ENCODE measurements at regions not wholly inside any gene's neighbourhood (a gene's known extent, or its start where the extent isn't known, plus 50 kb on each side); places are given as distances from the start of the nearest gene placed in this dataset.

DNA sequence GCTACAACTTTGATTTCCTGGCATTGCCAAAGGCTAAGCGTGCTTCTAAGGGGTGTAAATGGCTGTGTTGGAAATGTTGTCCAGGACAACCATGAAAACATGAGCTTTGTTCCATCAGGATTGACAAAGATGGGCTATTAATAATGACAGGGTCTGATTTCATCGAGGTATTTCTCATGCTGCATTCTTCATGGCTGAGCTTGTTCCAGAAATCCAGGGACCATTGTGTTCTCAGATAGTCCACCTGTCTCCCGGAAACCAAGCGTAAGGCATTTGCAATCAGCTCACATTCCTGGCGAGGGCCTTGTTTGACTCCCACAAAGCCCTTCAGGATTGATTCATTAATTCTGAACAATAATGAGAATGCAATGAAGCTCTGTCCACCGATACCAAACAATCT, 111.3 kb downstream of the CD47 start:
- Histone ChIP-seq H3K9me3 (ENCODE audit: control insufficient read depth in 1 of 2, low read length in 2 of 2) (no peaks in the 10 kb centered on the region), H3K4me1 (ENCODE audit: control insufficient read depth in 1 of 2, insufficient read depth in 2 of 2, low read length in 2 of 2) (peaks cover 6 to 10% of the 10 kb centered on the region in 2 donors), H3K4me3 (ENCODE audit: low read depth in 1 of 2, low read length in 2 of 2) (no peak overlapping the region), H3K27me3 (ENCODE audit: low read depth, low read length) (no peaks in the 10 kb centered on the region), H3K27ac (ENCODE audit: low read length) (no peak overlapping the region), H3K36me3 (ENCODE audit: control insufficient read depth in 1 of 2, insufficient read depth in 2 of 2, low read length in 2 of 2) (no peaks in the 10 kb centered on the region)

DNA sequence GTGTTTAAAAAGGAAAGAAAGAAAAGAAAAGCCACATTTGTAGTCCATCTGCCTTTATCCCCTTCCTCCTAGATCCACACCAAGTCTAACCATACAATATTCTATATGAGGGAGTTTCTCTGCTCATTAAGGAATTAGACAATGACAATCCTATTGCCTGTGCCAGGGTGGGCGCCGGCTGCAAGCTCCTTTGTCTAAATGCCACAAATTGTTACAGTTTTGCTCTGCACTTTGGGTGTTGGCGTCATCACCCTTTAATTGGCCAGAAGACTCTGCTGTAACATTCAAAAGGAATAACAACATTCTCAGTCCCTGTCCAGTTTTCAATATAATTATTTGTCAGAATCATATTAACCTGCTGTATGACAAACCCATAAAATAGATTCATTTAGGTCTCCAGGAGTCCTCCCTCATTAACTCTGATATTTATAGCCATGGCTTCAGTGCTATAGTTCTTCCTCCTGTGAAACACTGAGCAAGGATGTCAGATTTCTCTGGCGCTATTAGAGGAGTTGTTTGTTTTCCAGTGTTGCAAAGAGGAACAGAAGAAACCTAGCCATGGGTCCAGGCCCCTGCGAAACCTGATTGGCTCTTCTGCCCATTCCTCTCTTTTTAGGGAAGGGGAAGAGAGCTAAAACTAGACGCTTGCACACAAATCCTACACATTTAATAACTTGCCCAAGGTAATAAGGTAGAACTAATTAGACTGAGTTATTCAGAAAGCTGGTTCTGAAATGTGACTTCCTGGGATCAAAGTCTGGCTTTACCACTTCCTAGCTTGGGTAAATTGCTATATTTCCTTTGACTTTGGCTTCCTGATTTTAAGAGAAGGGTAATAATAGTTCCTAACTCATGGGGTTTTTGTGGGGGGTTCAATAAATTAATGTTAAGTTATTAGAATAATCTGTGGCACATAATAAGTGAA, 112.4 kb downstream of the CD47 start:
- Histone ChIP-seq H3K27ac (ENCODE audit: low read length) (no peak overlapping the region), H3K36me3 (ENCODE audit: control insufficient read depth in 1 of 2, insufficient read depth in 2 of 2, low read length in 2 of 2) (no peaks in the 10 kb centered on the region), H3K4me1 (ENCODE audit: control insufficient read depth in 1 of 2, insufficient read depth in 2 of 2, low read length in 2 of 2) (peaks cover 6 to 10% of the 10 kb centered on the region in 2 donors), H3K9me3 (ENCODE audit: control insufficient read depth in 1 of 2, low read length in 2 of 2) (no peaks in the 10 kb centered on the region), H3K27me3 (ENCODE audit: low read depth, low read length) (no peaks in the 10 kb centered on the region), H3K4me3 (ENCODE audit: low read depth in 1 of 2, low read length in 2 of 2) (no peak overlapping the region)

DNA sequence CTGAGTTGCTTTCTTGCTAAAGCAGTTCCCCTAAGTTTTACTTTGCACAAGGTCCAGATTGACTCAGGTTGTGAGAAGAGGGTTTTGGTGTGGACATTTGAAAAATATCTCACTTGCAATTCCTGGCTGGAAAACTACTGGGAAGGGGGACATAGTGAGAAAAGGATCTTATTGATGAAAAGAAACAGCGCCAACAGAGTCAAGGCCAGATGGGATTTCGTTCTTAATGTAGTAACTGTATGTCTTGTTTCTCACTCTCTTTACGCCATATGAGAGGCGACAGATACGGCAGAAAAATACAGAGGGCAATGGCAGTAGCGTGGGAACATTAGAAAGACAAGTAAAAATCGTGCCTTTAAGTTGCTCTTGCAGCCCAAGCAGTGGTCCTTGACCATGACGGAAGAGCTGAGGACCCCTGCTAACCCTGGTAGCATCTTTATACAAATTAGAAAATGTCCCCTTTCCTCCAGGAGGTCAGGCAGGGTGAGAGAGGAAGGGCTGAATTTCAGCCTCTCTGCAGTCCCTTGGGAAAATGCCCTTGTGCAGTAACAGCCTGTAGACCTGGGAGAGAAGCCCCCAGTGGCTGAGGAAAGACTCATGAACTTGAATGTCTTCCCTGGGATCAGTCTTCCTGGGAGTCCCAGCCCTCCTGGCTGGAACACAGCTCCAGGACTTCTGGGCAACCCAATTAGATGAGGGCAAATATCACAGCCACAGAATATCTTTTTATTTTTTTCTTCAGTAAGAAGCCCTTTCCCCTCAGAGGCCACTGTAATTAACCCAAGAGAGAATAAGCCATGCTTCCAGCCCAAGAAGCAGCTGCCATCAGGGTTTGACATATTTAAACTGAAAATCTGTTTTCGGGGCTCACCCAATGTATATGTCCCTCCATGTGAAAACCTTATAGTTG, 113.4 kb downstream of the CD47 start:
- H3K4me1 ChIP-seq (ENCODE audit: control insufficient read depth in 1 of 2, insufficient read depth in 2 of 2, low read length in 2 of 2), result peaks cover 6 to 10% of the 10 kb centered on the region in 2 donors
- no peaks in the 10 kb centered on the region for H3K36me3 ChIP-seq (ENCODE audit: control insufficient read depth in 1 of 2, insufficient read depth in 2 of 2, low read length in 2 of 2)
- H3K27ac ChIP-seq (ENCODE audit: low read length), result no peak overlapping the region
- H3K27me3 ChIP-seq (ENCODE audit: low read depth, low read length), result no peaks in the 10 kb centered on the region
- no peak overlapping the region for H3K4me3 ChIP-seq (ENCODE audit: low read depth in 1 of 2, low read length in 2 of 2)
- H3K9me3 ChIP-seq (ENCODE audit: control insufficient read depth in 1 of 2, low read length in 2 of 2), result no peaks in the 10 kb centered on the region

DNA sequence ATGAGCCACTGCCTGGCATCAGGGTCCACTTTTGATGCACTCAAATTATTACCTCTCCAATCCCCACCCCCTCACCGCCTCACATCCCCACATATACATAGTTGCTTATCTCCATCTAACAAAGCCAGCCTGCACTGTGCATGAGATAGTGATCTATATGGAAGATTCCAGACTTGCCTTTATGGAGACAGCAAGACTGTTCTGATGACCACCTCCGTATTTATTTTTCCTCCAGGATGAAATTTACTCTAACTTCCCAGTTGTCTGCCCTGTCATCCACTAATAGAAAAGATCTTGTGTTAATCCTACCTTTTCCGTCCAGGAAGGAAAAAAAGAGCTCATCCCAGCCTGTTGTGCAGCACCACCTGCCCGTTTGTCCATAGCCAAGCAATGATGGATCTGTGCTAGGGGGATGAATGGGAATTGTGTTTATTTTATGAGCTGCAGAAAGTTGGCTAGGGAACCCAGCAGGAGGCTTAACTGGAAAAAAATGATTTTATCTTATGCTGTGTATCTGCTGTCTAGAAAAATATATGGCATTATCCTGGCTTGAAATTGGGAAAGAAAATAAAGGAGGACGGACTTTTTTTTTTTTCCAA, 114.5 kb downstream of the CD47 start:
- Histone ChIP-seq H3K9me3 (ENCODE audit: control insufficient read depth in 1 of 2, low read length in 2 of 2) (no peaks in the 10 kb centered on the region), H3K36me3 (ENCODE audit: control insufficient read depth in 1 of 2, insufficient read depth in 2 of 2, low read length in 2 of 2) (no peaks in the 10 kb centered on the region), H3K4me3 (ENCODE audit: low read depth in 1 of 2, low read length in 2 of 2) (no peak overlapping the region), H3K27me3 (ENCODE audit: low read depth, low read length) (no peaks in the 10 kb centered on the region), H3K4me1 (ENCODE audit: control insufficient read depth in 1 of 2, insufficient read depth in 2 of 2, low read length in 2 of 2) (peaks cover 0 to 10% of the 10 kb centered on the region in 2 donors), H3K27ac (ENCODE audit: low read length) (no peak overlapping the region)

DNA sequence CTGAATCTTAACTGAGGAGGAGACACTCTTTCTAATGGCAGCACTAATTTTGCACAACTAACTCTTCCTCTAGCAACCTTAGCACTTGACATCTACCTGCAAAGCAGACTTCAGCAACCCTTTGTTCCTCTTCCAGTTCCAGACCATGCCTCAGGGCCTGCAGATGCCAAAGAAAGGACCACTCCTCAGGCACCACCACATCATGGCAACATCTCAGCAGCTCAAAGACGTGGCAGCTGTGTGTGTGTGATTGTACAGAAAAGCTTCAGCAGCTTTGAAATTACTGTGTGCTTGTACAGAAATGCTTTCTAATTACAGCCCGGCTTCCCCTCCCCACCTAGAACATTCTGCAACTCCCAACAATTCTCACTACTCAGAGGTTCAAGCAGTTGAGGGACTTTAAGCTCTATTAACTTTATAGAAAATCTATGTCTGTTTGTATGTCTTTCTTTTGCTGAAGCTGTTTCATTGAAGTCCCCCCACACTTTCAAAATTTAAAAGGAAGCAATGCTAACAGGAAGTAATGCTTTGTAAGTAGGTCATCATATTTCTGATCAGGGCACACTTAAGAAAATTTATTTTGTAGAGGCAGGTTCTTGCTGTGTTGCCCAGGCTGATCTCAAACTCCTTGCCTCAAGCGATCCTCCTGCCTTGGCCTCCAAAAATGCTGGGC, 115.2 kb downstream of the CD47 start:
- H3K9me3 ChIP-seq (ENCODE audit: control insufficient read depth in 1 of 2, low read length in 2 of 2), result no peaks in the 10 kb centered on the region

DNA sequence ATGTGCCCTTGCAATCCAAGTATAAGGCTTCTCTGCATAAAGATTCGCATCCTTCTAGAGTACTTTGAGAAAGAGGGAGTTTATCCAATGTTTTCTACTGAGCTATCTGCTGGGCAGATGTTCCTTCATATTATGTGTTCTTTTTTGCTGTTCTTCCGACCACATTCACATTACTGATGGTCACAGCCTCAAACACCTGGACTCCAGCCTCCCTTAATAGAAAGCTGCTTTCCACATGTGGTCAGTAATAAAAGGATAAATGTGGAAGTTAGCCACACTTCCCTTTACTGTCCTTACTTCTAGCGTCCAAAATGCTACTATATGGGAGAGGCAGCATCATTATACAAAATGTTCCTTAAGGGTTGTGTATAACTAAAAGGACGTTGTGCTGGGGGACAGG, 116.9 kb downstream of the CD47 start:
- H3K4me1 ChIP-seq (ENCODE audit: control insufficient read depth in 1 of 2, insufficient read depth in 2 of 2, low read length in 2 of 2), result peaks cover 7 to 9% of the 10 kb centered on the region in 2 donors
- H3K27ac ChIP-seq (ENCODE audit: low read length), result no peak overlapping the region
- H3K36me3 ChIP-seq (ENCODE audit: control insufficient read depth in 1 of 2, insufficient read depth in 2 of 2, low read length in 2 of 2), result no peaks in the 10 kb centered on the region
- no peaks in the 10 kb centered on the region for H3K27me3 ChIP-seq (ENCODE audit: low read depth, low read length)
- no peak overlapping the region for H3K4me3 ChIP-seq (ENCODE audit: low read depth in 1 of 2, low read length in 2 of 2)
- no peaks in the 10 kb centered on the region for H3K9me3 ChIP-seq (ENCODE audit: control insufficient read depth in 1 of 2, low read length in 2 of 2)

More for the DNA sequence above, 115.2 kb downstream of the CD47 start:
- Histone ChIP-seq H3K4me3 (ENCODE audit: low read depth in 1 of 2, low read length in 2 of 2) (no peak overlapping the region), H3K36me3 (ENCODE audit: control insufficient read depth in 1 of 2, insufficient read depth in 2 of 2, low read length in 2 of 2) (no peaks in the 10 kb centered on the region), H3K4me1 (ENCODE audit: control insufficient read depth in 1 of 2, insufficient read depth in 2 of 2, low read length in 2 of 2) (peaks cover 1 to 10% of the 10 kb centered on the region in 2 donors), H3K27me3 (ENCODE audit: low read depth, low read length) (no peaks in the 10 kb centered on the region), H3K27ac (ENCODE audit: low read length) (no peak overlapping the region)

DNA sequence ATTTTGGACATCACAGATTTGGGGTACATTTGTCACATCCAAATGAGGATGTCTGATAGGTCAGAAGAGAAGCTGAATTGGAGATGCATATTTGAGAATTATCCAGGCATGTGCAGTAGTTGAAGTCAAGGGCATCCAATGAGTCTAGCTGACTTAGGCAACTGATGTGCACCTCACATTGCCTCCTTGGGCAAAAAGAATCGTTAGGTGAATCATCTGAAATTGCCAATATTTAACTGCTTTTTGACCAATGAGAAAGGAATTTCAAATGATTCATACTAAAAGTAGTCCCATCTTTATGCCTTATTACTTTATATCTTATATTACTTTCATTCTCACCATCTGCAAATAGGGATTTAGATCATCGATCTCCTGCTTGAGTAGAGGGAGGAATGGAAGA, 117.7 kb downstream of the CD47 start:
- Histone ChIP-seq H3K27ac (ENCODE audit: low read length) (no peak overlapping the region), H3K4me1 (ENCODE audit: control insufficient read depth in 1 of 2, insufficient read depth in 2 of 2, low read length in 2 of 2) (peaks cover 0 to 9% of the 10 kb centered on the region in 2 donors), H3K36me3 (ENCODE audit: control insufficient read depth in 1 of 2, insufficient read depth in 2 of 2, low read length in 2 of 2) (no peaks in the 10 kb centered on the region), H3K4me3 (ENCODE audit: low read depth in 1 of 2, low read length in 2 of 2) (no peak overlapping the region), H3K9me3 (ENCODE audit: control insufficient read depth in 1 of 2, low read length in 2 of 2) (no peaks in the 10 kb centered on the region), H3K27me3 (ENCODE audit: low read depth, low read length) (no peaks in the 10 kb centered on the region)

DNA sequence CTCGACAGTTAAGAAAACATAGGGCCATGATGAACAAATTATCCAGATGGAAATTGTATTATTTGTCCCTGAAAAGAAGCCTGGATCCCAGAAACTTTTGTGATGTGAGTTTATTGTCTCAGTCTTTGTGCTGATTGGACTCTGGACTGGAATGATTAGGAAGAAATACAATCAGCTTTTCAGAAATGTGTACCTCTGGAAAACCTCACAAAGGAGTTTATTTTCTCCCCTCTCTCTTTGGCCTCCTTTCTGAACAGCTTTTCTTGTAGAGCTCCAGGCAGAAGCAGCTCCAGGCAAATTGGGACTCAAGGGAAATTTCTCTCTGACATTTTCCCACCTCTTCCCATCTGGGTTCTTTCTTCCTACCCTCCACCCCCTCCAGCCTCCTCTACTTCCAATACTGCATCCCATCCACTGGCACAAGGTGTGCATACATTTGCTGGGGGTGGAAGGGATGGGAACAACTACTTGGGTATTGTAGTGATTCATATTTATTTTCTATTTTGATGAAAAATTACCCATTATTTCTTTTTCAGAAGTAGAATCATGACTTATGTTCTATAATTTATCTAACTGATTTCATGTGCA, 119.7 kb downstream of the CD47 start:
- no peak overlapping the region for H3K27ac ChIP-seq (ENCODE audit: low read length)
- no peak overlapping the region for H3K4me3 ChIP-seq (ENCODE audit: low read depth in 1 of 2, low read length in 2 of 2)
- no peaks in the 10 kb centered on the region for H3K27me3 ChIP-seq (ENCODE audit: low read depth, low read length)
- no peaks in the 10 kb centered on the region for H3K9me3 ChIP-seq (ENCODE audit: control insufficient read depth in 1 of 2, low read length in 2 of 2)
- H3K36me3 ChIP-seq (ENCODE audit: control insufficient read depth in 1 of 2, insufficient read depth in 2 of 2, low read length in 2 of 2), result no peaks in the 10 kb centered on the region
- peaks cover 0 to 9% of the 10 kb centered on the region in 2 donors for H3K4me1 ChIP-seq (ENCODE audit: control insufficient read depth in 1 of 2, insufficient read depth in 2 of 2, low read length in 2 of 2)

DNA sequence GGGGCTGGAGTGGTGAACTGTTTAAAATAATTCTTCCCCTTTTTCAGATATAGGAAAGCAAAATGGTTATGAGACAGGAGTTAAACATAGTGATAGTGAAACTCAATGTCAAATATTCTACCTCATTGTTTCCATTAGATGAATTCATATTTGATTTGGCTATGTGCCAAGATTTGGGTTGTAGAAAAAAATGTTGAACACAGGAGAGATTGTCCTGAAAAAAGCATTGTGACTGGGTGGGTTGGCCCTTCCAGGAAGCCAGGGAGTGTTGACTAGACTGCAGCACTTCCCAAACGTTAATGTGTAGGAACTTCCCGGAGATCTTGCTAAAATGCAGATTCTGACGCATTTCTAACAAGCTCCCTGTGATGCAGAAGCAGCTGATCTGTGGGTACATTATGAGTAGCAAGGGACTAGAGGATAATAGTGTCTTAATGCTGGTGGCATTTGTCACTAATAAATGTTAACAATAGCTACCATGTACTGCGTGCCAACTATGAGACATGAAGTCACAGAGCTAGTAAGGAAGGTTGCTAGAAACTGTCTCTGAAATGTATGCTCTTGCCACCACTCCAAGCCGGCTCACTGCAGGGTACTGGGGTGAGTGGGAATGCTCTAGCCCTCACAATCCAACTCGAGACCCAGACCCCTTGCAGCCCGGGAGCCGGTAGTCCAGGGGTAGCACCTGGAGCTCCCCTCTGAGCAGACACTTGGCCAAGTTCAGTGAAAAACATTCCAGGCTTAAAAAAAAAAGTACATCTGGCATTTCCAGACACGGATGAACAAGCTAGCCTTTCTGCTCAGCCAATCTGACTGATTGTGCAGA, 120.6 kb downstream of the CD47 start:
- H3K4me3 ChIP-seq (ENCODE audit: low read depth in 1 of 2, low read length in 2 of 2), result no peak overlapping the region
- no peaks in the 10 kb centered on the region for H3K36me3 ChIP-seq (ENCODE audit: control insufficient read depth in 1 of 2, insufficient read depth in 2 of 2, low read length in 2 of 2)
- H3K27ac ChIP-seq (ENCODE audit: low read length), result no peak overlapping the region
- H3K4me1 ChIP-seq (ENCODE audit: control insufficient read depth in 1 of 2, insufficient read depth in 2 of 2, low read length in 2 of 2), result peaks cover 0 to 9% of the 10 kb centered on the region in 2 donors
- H3K9me3 ChIP-seq (ENCODE audit: control insufficient read depth in 1 of 2, low read length in 2 of 2), result no peaks in the 10 kb centered on the region
- no peaks in the 10 kb centered on the region for H3K27me3 ChIP-seq (ENCODE audit: low read depth, low read length)

DNA sequence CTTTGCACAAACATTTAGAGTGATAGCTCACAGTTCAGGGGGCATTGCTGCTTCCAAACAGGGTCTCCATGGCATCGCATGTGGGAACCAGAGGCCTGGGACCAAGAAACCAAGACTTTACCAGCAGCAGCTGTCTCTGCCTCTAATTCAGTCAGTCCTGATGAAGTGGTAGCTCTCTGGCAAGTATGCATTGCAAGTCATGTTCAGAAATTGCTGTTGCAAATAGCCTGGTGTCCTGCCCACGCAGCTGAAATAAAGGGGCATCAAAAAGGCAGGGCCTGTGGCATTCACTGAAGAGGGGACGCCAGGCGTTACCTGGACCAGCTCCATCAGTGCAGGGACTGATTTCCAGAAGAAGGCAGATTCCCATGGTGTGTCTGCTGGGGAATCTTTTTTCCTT, 121.3 kb downstream of the CD47 start:
- Histone ChIP-seq H3K27ac (ENCODE audit: low read length) (no peak overlapping the region), H3K36me3 (ENCODE audit: control insufficient read depth in 1 of 2, insufficient read depth in 2 of 2, low read length in 2 of 2) (no peaks in the 10 kb centered on the region), H3K4me3 (ENCODE audit: low read depth in 1 of 2, low read length in 2 of 2) (no peak overlapping the region), H3K9me3 (ENCODE audit: control insufficient read depth in 1 of 2, low read length in 2 of 2) (no peaks in the 10 kb centered on the region), H3K4me1 (ENCODE audit: control insufficient read depth in 1 of 2, insufficient read depth in 2 of 2, low read length in 2 of 2) (peaks cover 0 to 9% of the 10 kb centered on the region in 2 donors), H3K27me3 (ENCODE audit: low read depth, low read length) (no peaks in the 10 kb centered on the region)

All from muscle layer of duodenum (tissue), 2 donors.